ENCODE measurements at regions not wholly inside any gene's neighbourhood (a gene's known extent, or its start where the extent isn't known, plus 50 kb on each side); places are given as distances from the start of the nearest gene placed in this dataset.

DNA sequence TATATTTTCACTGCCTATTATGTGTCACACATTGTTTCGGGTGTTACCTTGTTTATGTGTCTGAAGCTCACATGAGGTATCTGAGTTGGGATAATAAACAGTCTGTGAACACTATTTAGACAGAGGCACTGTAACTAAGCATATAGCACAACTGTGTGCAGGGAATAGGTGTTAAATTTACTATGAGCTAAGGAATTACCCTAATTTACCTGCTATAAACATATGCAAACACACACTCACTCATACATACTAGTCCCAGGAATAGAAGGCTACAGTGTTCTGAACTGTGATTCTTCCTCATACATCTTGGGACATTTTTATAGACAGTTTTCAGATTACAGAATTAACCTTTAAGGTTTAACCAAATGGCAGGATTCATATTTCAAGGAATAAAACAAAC is 127.6 kb upstream of the SPANXN4 start:
- TF ChIP-seq, protein P1, sequence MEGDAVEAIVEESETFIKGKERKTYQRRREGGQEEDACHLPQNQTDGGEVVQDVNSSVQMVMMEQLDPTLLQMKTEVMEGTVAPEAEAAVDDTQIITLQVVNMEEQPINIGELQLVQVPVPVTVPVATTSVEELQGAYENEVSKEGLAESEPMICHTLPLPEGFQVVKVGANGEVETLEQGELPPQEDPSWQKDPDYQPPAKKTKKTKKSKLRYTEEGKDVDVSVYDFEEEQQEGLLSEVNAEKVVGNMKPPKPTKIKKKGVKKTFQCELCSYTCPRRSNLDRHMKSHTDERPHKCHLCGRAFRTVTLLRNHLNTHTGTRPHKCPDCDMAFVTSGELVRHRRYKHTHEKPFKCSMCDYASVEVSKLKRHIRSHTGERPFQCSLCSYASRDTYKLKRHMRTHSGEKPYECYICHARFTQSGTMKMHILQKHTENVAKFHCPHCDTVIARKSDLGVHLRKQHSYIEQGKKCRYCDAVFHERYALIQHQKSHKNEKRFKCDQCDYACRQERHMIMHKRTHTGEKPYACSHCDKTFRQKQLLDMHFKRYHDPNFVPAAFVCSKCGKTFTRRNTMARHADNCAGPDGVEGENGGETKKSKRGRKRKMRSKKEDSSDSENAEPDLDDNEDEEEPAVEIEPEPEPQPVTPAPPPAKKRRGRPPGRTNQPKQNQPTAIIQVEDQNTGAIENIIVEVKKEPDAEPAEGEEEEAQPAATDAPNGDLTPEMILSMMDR (IDR thresholded peaks at IDR 0.05; ENCODE audit: low read length): no peak
- no peak for TF ChIP-seq EZH2 (IDR thresholded peaks at IDR 0.05; ENCODE audit: borderline replicate concordance, low read length)

Measured in OCI-LY1 (cell line).